ENCODE measurements at regions not wholly inside any gene's neighbourhood (a gene's known extent, or its start where the extent isn't known, plus 50 kb on each side); places are given as distances from the start of the nearest gene placed in this dataset.

DNA sequence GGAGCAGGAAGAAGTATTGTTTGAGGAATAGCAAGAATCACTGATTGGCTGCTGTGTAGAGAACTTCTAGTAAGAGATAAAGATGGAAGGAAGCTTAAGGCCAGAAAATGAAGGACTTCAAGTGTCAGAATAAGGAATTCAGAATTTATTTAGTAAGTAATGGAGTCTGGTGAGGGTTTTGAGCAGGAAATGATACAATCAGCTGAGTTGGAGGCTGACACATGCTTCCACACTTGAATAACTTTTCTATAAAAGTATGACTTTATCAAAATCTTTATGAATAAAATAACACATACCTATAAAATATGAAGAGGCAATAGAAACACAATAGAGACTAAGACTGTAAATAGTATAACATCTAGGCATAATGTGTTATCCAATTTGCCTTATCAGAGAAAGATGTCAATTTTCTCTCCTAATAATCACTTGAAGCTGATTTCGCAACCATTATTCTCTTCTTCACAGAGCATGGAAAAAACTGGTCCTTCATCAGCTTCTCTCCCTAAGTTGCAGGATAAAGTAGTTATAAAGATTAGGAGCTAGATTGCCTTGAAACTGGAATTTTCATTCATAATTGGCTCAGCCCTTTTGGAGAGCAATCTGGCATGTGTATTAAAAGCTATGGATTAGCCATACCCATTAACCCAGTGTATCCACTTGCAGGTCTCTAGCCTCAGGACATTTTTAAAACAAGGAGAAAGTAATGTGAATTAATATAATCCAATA is 143.4 kb downstream of the ZNF608 start:
- H3K4me1 ChIP-seq (ENCODE audit: insufficient read depth, low read length), result peaks cover 7% of the 10 kb centered on the region
- no peaks in the 10 kb centered on the region for H3K27me3 ChIP-seq (ENCODE audit: insufficient read depth, low read length)
- H3K4me3 ChIP-seq (ENCODE audit: low read length), result no peak overlapping the region
- no peaks in the 10 kb centered on the region for H3K9me3 ChIP-seq (ENCODE audit: low read depth, low read length)

DNA sequence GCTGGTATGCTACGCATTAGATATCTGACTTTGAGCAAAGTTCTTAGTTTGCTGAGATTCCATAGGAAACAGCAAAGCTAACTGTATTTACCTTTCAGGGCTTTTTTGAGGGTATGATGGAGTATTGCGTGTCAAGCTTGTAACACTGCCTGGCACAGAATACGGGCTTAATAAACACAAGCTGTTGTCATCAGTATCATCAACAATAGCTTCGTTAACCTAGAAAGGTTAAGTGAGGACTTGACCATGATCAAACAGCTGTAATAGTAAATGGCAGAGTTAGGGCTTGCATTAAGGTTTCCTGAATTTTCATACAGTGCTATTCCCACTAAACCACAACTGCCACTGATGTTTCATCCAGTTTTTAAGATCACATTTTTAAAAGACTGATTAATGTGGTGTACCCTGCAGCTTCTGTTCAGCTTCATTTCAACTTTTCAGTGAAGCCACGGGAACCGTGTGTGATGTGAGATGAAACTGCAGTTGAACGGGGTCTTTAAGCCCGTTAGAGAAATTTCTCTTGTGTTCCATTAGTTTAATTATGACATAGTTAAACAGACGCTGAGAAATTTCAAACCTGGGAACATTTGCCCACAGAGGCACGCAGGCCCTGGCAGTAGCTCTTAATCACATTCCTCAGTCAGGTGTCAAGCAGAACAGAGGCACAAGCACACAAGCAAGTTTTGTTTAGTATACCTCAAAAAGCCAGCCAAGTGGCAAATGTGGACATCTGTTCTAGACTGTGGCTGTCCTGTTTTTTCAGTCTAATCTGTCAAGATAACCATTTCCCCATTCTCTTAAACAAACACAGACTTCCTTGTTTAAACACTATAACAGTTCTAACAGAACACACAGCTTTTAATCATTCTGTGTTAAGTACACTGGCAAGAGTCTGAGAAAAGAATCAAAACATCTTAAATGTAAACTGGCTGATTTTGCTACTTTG is 147.1 kb downstream of the ZNF608 start:
- no peaks in the 10 kb centered on the region for H3K27me3 ChIP-seq (ENCODE audit: insufficient read depth, low read length)

DNA sequence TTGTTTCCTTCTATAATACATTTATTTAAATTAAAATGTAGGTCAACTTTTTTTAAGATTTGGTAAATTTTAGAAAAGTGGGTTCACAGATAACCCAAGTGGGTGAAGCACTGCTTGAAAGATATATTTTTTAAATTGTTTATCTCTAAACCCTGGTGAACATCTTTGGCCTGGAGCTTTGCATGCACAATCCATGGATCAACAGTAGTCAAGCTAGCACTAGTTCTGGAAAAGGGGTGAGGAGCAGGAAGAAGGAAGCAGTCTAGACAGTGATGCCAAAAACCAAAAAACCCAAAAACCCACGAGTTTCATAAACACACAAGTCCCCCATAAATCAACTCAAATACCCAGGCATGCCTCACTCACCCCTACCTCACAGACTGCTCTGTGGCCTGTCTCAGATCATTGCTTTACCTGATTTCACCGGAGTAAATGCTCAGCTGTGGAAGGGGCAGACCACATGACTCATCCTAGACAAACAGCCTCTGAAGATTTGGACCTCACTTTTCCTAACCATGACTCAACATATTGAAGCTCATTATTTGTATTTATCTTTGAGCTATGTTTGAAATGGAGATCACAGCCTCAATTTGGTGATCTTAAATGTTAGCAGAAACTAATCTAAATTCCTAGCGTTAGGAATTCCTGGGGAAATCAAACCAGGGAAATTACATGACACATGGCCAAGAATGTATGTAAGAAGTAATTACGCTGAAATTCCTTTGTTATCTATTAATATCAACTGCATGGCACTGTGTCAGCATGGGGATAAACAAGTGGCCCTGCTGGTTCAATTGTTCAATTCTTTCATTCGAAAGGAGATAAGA is 149.6 kb downstream of the ZNF608 start:
- no peaks in the 10 kb centered on the region for H3K9me3 ChIP-seq (ENCODE audit: low read depth, low read length)
- H3K4me1 ChIP-seq (ENCODE audit: insufficient read depth, low read length), result peaks cover 7% of the 10 kb centered on the region
- H3K4me3 ChIP-seq (ENCODE audit: low read length), result no peak overlapping the region
- H3K27me3 ChIP-seq (ENCODE audit: insufficient read depth, low read length), result no peaks in the 10 kb centered on the region

More for the DNA sequence above, 147.1 kb downstream of the ZNF608 start:
- H3K9me3 ChIP-seq (ENCODE audit: low read depth, low read length), result no peaks in the 10 kb centered on the region
- H3K4me3 ChIP-seq (ENCODE audit: low read length), result no peak overlapping the region
- peaks cover 7% of the 10 kb centered on the region for H3K4me1 ChIP-seq (ENCODE audit: insufficient read depth, low read length)

DNA sequence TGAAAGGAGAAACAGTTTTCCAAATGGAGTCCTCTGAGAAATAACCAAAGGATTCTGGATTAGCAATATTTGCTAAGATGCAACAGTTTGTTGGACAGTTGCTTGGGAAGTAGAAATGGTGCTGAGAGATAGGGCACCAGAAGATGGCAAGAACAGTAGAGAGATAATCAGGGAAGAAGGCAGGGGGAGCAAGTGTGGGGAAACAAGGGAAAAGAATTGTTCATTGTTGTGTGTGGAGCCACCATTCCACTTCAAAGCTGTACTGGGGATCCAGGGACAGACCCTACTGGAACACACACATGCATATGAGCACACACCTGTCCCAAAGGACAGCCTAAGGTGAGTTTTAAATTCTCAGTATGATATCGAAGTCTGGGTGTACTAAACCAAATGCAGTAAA is 152.5 kb downstream of the ZNF608 start:
- no peaks in the 10 kb centered on the region for H3K9me3 ChIP-seq (ENCODE audit: low read depth, low read length)
- H3K27me3 ChIP-seq (ENCODE audit: insufficient read depth, low read length), result no peaks in the 10 kb centered on the region
- no peak overlapping the region for H3K4me3 ChIP-seq (ENCODE audit: low read length)
- H3K4me1 ChIP-seq (ENCODE audit: insufficient read depth, low read length), result peaks cover under 1% of the 10 kb centered on the region

DNA sequence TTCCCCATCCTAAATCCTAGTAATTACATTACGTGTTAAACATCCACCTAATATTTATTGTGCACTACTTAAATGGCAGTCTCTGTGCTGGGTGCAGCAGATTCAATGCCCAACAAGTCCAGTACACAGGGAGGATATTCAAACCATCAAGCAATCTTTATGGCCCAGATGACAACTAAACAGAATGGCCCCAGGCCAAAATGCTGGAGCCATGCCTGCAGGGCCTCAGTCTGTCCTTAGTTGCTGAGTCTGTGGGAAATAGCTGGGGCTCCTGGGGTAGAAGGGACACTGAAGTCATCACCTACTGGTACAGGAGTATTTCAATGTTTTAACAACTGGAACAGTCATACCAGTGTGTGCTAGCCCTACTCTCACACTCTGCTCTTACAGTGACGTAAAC is 153.5 kb downstream of the ZNF608 start:
- Histone ChIP-seq H3K4me1 (ENCODE audit: insufficient read depth, low read length) (no peaks in the 10 kb centered on the region), H3K4me3 (ENCODE audit: low read length) (no peak overlapping the region), H3K27me3 (ENCODE audit: insufficient read depth, low read length) (no peaks in the 10 kb centered on the region), H3K9me3 (ENCODE audit: low read depth, low read length) (no peaks in the 10 kb centered on the region)

DNA sequence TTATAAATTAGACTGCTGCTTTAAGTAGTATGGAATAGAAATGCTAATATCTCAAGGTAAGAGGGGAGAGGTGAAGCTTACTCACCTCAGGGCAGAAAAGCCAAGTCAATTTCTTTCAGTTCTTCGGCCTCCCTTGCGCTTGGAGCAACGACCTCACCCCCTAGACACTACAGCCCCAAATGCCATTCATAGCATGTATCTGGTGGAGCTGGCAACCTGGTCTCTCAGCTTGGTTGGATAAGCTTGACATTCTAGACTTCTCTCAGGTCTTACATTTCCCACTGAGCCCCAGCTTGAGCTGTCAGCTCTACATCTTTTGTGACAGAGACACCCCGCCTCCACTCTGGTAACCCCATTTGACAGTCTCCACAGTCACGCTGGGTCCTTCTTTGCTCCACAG is 154.9 kb downstream of the ZNF608 start:
- Histone ChIP-seq H3K9me3 (ENCODE audit: low read depth, low read length) (no peaks in the 10 kb centered on the region), H3K4me1 (ENCODE audit: insufficient read depth, low read length) (no peaks in the 10 kb centered on the region), H3K27me3 (ENCODE audit: insufficient read depth, low read length) (no peaks in the 10 kb centered on the region), H3K4me3 (ENCODE audit: low read length) (no peak overlapping the region)

DNA sequence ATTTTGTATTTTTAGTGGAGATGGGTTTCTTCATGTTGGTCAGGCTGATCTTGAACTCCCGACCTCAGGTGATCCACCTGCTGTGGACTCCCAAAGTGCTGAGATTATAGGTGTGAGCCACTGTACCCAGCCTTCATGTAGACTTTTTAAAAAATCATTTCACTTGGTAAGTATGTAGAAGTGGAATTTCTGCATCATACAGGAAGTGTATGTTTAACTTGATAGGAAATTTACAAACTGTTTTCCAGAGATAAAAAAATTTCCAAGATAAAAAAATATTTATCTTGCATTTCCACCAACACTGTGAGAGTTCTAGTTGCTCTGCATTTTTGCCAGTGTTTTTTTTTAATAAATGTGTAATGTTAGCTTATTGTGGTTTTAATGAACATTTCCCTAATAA is 155.8 kb downstream of the ZNF608 start:
- Histone ChIP-seq H3K4me1 (ENCODE audit: insufficient read depth, low read length) (no peaks in the 10 kb centered on the region), H3K9me3 (ENCODE audit: low read depth, low read length) (no peaks in the 10 kb centered on the region), H3K27me3 (ENCODE audit: insufficient read depth, low read length) (no peaks in the 10 kb centered on the region), H3K4me3 (ENCODE audit: low read length) (no peak overlapping the region)

DNA sequence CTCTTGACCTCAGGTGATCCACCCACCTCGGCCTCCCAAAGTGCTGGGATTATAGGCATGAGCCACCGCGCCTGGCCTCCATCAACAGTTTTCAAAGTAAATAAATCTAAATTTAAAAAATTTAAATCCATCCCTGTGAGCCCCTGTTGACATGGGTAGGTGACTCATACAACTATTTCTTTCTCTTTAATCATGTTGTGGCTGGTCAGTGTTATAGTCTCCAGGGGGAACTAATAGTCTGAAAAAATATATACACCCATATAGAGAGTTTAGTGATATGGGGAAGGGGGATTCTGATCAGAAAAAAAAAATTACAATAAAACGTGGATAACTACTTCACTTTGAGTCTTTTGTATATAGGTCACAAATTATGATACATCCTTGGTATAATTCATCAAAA is 159.2 kb downstream of the ZNF608 start:
- Histone ChIP-seq H3K4me1 (ENCODE audit: insufficient read depth, low read length) (peaks cover 13% of the 10 kb centered on the region), H3K4me3 (ENCODE audit: low read length) (no peak overlapping the region), H3K9me3 (ENCODE audit: low read depth, low read length) (no peaks in the 10 kb centered on the region), H3K27me3 (ENCODE audit: insufficient read depth, low read length) (no peaks in the 10 kb centered on the region)

DNA sequence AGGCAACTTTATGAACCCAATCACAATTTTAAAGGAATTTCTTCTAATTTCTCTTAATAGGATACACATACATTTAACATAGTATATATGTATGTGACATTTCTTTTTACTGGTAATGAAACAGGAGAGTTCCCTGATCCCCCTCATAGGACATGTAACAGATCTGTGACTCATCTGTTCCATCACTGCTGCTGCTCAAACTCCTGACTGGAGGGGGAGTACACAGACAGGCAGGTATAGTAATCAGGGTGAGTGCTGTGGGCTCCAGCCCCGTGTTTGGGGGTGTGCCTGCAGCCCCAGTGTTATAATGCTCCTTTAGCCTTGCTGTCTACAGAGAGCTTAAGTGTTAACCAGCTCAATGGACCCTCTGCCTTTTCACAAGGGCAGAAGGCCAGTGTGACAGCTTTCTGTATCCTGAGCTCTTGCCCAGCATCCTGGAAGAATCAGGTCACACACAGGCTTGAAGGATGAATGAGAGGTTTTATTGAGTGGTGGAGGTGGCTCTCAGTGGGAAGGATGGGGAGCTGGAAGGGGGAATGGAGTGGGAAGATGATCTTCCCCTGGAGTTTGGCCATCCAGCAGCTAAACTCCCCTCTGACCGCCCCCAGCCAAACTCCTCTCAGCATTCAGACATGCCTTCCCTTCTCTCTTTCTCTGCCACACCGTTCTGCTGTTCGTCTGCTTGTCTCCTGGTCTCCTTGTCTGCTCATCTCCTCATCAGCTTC is 161.3 kb downstream of the ZNF608 start:
- Histone ChIP-seq H3K27me3 (ENCODE audit: insufficient read depth, low read length) (no peaks in the 10 kb centered on the region), H3K9me3 (ENCODE audit: low read depth, low read length) (no peaks in the 10 kb centered on the region), H3K4me3 (ENCODE audit: low read length) (no peak overlapping the region), H3K4me1 (ENCODE audit: insufficient read depth, low read length) (peaks cover 13% of the 10 kb centered on the region)

DNA sequence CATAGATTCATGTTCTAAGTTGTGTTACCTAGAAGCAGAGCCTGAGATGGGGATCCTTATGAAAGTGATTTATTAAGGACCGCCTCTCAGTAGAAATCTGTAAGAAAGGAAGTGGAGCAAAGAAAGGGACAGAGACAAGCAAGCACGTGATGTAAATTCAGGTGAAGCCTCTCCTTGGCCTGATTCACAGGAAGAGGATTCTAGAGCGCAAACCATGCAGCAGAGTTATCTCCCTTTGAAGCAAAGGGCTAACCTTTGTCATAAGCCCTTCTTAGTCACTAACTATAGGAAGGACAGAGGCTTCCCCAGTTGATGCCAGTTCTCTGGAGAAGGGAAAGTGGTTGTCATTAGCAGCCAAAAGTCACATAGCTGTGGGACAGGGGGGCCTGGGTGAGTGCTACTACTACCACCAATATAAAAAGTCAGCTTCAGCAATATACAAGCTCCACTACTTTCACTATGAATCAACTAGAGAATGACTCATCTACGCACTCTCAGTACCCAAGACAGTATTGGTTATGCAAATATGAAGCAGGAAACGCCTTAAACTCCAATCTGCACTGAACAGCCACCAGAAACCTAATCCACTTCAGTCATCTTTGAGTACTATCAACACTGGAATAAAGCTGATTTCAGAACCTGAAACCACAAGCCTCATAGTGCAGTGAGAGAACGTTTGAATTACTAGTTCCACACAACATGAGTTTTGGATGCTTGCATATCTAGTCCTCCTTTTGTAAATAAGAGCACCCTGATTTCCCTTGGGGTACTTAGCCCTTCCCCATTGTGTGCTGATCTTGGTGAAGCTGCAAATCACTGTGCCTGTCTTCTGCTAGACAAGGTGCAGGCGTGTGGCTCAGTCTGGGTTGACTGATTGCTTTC is 162.7 kb downstream of the ZNF608 start:
- peaks cover 13% of the 10 kb centered on the region for H3K4me1 ChIP-seq (ENCODE audit: insufficient read depth, low read length)
- H3K4me3 ChIP-seq (ENCODE audit: low read length), result no peak overlapping the region
- no peaks in the 10 kb centered on the region for H3K27me3 ChIP-seq (ENCODE audit: insufficient read depth, low read length)
- no peaks in the 10 kb centered on the region for H3K9me3 ChIP-seq (ENCODE audit: low read depth, low read length)

DNA sequence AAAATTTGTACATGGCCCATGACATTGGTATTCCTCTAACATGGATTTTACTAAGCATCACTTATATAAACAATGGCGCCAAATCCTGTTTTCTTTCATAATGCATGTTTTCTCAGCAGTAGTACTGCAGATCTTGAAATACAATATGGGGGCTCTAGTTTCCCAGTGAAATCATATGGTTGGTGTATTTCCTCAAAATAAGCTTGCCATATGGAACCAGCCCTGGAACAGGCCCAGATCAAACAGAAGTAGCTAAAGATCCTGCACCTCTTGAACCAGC is 163.9 kb downstream of the ZNF608 start:
- H3K4me1 ChIP-seq (ENCODE audit: insufficient read depth, low read length), result peaks cover 13% of the 10 kb centered on the region
- H3K27me3 ChIP-seq (ENCODE audit: insufficient read depth, low read length), result no peaks in the 10 kb centered on the region
- H3K9me3 ChIP-seq (ENCODE audit: low read depth, low read length), result no peaks in the 10 kb centered on the region
- H3K4me3 ChIP-seq (ENCODE audit: low read length), result no peak overlapping the region

DNA sequence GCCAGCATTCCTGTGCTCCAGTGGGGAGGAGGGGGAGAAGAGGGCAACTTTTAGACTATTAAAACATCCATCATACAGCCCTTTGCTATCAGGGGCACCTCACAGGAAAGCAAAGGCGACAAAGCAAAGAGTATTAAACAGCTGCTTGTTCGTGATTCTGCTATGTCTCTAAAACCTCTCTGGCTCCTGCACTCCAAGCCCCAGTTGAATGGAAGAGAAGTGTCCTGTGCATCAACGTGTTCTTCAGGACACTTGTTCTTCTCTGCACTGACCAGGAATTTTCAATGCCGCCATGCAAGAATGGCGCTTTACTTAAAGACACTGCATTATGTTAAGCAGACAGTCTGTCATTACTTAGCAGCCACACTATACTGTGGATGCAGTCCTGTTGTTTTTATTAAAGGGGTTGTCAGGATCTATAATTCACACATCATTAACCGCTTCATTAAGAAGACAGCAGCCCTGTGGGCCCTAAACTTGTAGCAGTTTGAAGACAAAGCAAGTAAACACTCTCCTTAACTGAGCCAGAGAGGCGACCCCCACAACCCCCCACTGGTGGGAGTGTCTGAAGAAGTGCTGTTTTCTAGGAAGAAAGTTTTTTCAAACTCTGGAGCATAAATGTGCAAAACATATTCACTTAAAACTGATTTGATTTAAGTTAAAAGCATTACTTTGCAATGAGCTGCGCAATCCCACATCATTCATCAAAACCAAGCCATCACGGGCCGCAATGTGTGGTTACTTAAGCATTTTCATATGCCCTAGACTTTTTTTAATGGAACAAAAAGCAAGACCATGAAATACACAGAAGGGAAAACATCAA is 164.5 kb downstream of the ZNF608 start:
- peaks cover 13% of the 10 kb centered on the region for H3K4me1 ChIP-seq (ENCODE audit: insufficient read depth, low read length)
- H3K27me3 ChIP-seq (ENCODE audit: insufficient read depth, low read length), result no peaks in the 10 kb centered on the region
- H3K9me3 ChIP-seq (ENCODE audit: low read depth, low read length), result no peaks in the 10 kb centered on the region
- H3K4me3 ChIP-seq (ENCODE audit: low read length), result no peak overlapping the region

All from mononuclear cell (primary cell).